Mesenchymal stem cell (in vitro differentiated cells and primary cell): ENCODE measurements at regions not wholly inside any gene's neighbourhood (a gene's known extent, or its start where the extent isn't known, plus 50 kb on each side); places are given as distances from the start of the nearest gene placed in this dataset.

Experiments used
- DNase-seq: peaks from one replicate; pipeline ENCODE4 v3.0.0-alpha.2; 2013
- H2AFZ ChIP-seq: one replicate; pipeline ENCODE4 v1.6.1; 2013; ENCODE audit warnings: low read depth, mild to moderate bottlenecking, control low read depth, inconsistent platforms, low read length, moderate library complexity
- H2AK5ac ChIP-seq: 2 replicates; pipeline ENCODE4 v1.6.1; 2013; ENCODE audit warnings: low read length, moderate library complexity, mild to moderate bottlenecking, inconsistent platforms; ENCODE audit not compliant: severe bottlenecking
- H2BK120ac ChIP-seq: one replicate; pipeline ENCODE4 v1.6.1; 2013; ENCODE audit warnings: low read depth, mild to moderate bottlenecking, inconsistent platforms, low read length, moderate library complexity
- H2BK12ac ChIP-seq, 2 experiments: one replicate each; pipeline ENCODE4 v1.6.1; 2013; ENCODE audit warnings: inconsistent platforms in 2 of 2, low read length in 2 of 2, mild to moderate bottlenecking in 2 of 2, moderate library complexity in 2 of 2, control low read depth in 1 of 2
- H2BK15ac ChIP-seq: one replicate; pipeline ENCODE4 v1.6.1; 2013; ENCODE audit warnings: mild to moderate bottlenecking, low read depth, inconsistent platforms; ENCODE audit not compliant: poor library complexity, severe bottlenecking
- H2BK5ac ChIP-seq: 2 replicates; pipeline ENCODE4 v1.6.1; 2013; ENCODE audit warnings: low read depth, mild to moderate bottlenecking, low read length, control low read depth, inconsistent platforms; ENCODE audit not compliant: poor library complexity, severe bottlenecking
- H3K14ac ChIP-seq, 2 experiments: one replicate each; pipeline ENCODE4 v1.6.1; 2013; ENCODE audit warnings: inconsistent platforms in 2 of 2, low read length in 2 of 2, control low read depth in 1 of 2, mild to moderate bottlenecking in 1 of 2, moderate library complexity in 1 of 2
- H3K18ac ChIP-seq, 2 experiments: one replicate each; pipeline ENCODE4 v1.6.1; 2013; ENCODE audit warnings: inconsistent platforms in 2 of 2, low read length in 2 of 2, control low read depth in 1 of 2, low read depth in 1 of 2, mild to moderate bottlenecking in 1 of 2
- H3K23ac ChIP-seq, 2 experiments: one replicate each; pipeline ENCODE4 v1.6.1; 2013; ENCODE audit warnings: inconsistent platforms in 2 of 2, low read length in 2 of 2, mild to moderate bottlenecking in 2 of 2, moderate library complexity in 2 of 2, control low read depth in 1 of 2
- H3K27ac ChIP-seq: 2 replicates; pipeline ENCODE4 v1.5.1; 2013; ENCODE audit warnings: mild to moderate bottlenecking, moderate library complexity, low read length, control low read depth, inconsistent platforms; ENCODE audit not compliant: poor library complexity, severe bottlenecking
- H3K27me3 ChIP-seq, 2 experiments: 2 replicates each; pipeline versions ENCODE4 v1.6.1 to v1.7.0; 2013; ENCODE audit warnings: low read length in 2 of 2, mild to moderate bottlenecking in 2 of 2, moderate library complexity in 2 of 2, control low read depth in 1 of 2, inconsistent platforms in 1 of 2; ENCODE audit not compliant: control insufficient read depth in 1 of 2, insufficient read depth in 1 of 2
- H3K36me3 ChIP-seq, 2 experiments: 2 replicates each; pipeline versions ENCODE4 v1.6.1 to v1.7.0; 2013; ENCODE audit warnings: low read length in 2 of 2, control low read depth in 1 of 2, inconsistent platforms in 1 of 2, low read depth in 1 of 2, mild to moderate bottlenecking in 1 of 2; ENCODE audit not compliant: insufficient read depth in 2 of 2, control insufficient read depth in 1 of 2
- H3K4ac ChIP-seq, 2 experiments: one replicate each; pipeline ENCODE4 v1.6.1; 2013; ENCODE audit warnings: inconsistent platforms in 2 of 2, low read length in 2 of 2, mild to moderate bottlenecking in 2 of 2, moderate library complexity in 2 of 2, control low read depth in 1 of 2, low read depth in 1 of 2
- H3K4me1 ChIP-seq: 2 replicates; pipeline ENCODE4 v1.6.1; 2013; ENCODE audit warnings: low read depth, low read length, control low read depth; ENCODE audit not compliant: control insufficient read depth, insufficient read depth
- H3K4me2 ChIP-seq: 2 replicates; pipeline ENCODE4 v1.6.1; 2013; ENCODE audit warnings: low read length, mild to moderate bottlenecking, inconsistent platforms; ENCODE audit not compliant: poor library complexity, severe bottlenecking
- H3K4me3 ChIP-seq, 2 experiments: 2 replicates each; pipeline versions ENCODE4 v1.5.1 to v1.7.0; 2013; ENCODE audit warnings: low read length in 2 of 2, mild to moderate bottlenecking in 2 of 2, control low read depth in 1 of 2, low read depth in 1 of 2; ENCODE audit not compliant: insufficient read depth in 1 of 2
- H3K79me1 ChIP-seq: replicated peaks from 2 replicates; pipeline ENCODE4 v1.6.1; 2013; ENCODE audit warnings: mild to moderate bottlenecking, control low read depth, low read length, inconsistent platforms; ENCODE audit not compliant: poor library complexity, severe bottlenecking
- H3K9ac ChIP-seq: 2 replicates; pipeline ENCODE4 v1.7.0; 2013; ENCODE audit warnings: mild to moderate bottlenecking, low read length, moderate library complexity
- H3K9me3 ChIP-seq: 2 replicates; pipeline ENCODE4 v1.7.0; 2013; ENCODE audit warnings: mild to moderate bottlenecking, low read length; ENCODE audit not compliant: control insufficient read depth
- H4K8ac ChIP-seq: one replicate; pipeline ENCODE4 v1.6.1; 2013; ENCODE audit warnings: inconsistent platforms, mild to moderate bottlenecking, low read length, moderate library complexity
- H4K91ac ChIP-seq: one replicate; pipeline ENCODE4 v1.6.1; 2013; ENCODE audit warnings: mild to moderate bottlenecking, low read length, inconsistent platforms
- WGBS: methylation state at CpG from one replicate; pipeline ENCODE4 v1.1.7; 2013; ENCODE audit warnings: mixed read lengths; 5-methylcytosine and 5-hydroxymethylcytosine counted together

DNA sequence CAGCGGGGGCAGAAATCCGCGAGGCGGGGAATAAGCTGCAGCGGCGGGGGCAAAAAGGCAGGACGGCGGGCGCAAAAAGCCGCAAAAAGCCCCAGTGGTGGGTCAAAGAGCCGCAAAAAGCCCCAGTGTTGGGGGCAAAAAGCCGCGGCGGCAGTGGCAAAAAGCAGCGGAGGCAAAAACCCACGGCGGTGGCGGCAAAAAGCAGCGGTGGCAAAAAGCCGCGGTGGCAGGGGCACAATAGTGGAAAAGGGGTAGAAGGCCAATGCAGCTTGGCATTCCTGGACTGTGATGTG is 525.3 kb downstream of the ZNF33B start:
- Histone ChIP-seq H2BK120ac (no peak overlapping the region), H2BK12ac (no peak overlapping the region), H3K9ac (no peak overlapping the region), H3K4me2 (no peak overlapping the region), H2AFZ (no peak overlapping the region), H3K14ac (no peak overlapping the region), H3K4ac (no peak overlapping the region), H3K27ac (no peak overlapping the region), H2AK5ac (no peak overlapping the region), H3K4me3 (no peak overlapping the region), H3K23ac (no peak overlapping the region), H4K91ac (no peak overlapping the region), H3K79me1 (no peaks in the 10 kb centered on the region), H3K4me1 (no peaks in the 10 kb centered on the region), H3K9me3 (no peaks in the 10 kb centered on the region), H3K27me3 (no peaks in the 10 kb centered on the region), H3K36me3 (no peaks in the 10 kb centered on the region), H3K18ac (no peak overlapping the region), H2BK5ac (no peak overlapping the region), H4K8ac (no peak overlapping the region), H2BK15ac (no peak overlapping the region)
- WGBS: 96% methylated on average over 21 of the region's 21 CpGs
- DNase-seq: no peak

DNA sequence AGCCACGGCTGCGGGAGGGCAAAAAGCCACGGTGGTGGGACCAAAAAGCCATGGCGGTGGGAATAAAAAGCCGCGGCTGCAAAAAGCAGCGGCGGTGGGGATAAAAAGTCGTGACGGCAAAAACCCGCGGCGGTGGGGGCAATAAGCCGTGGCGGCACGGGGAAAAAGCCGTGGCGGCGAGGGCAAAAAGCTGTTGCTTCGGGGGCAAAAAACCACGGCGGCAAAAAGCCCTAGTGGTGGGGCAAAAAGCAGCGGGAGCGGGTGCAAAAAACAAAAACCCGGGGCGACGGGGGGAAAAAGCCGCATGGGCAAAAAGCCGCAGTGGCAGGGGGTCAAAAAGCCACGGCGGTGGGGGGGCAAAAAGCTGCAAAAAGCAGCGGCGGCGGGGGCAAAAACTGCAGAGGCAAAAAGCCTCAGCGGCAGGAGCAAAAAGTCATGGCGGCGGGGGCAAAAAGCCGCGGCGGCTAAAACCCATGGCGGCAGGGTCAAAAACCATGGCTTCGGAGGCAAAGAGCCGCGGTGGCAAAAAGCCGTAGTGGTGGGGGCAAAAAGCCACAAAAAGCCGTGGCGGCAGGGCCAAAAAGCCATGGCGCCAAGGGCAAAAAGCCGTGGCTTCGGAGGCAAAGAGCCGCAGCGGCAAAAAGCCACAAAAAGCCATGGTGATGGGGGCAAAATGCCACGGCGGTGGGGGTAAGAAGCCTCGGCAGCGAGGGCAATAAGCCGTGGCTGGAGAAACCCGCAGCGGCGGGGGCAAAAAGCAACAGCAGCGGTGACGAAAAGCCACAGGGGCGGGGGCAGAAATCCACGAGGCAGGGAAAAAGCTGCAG is 525.8 kb downstream of the ZNF33B start:
- no peak overlapping the region for H3K14ac ChIP-seq
- H3K4me1 ChIP-seq: no peaks in the 10 kb centered on the region
- no peak for DNase-seq
- no peak overlapping the region for H2AK5ac ChIP-seq
- no peak overlapping the region for H4K91ac ChIP-seq
- no peak overlapping the region for H2BK12ac ChIP-seq
- no peaks in the 10 kb centered on the region for H3K9me3 ChIP-seq
- WGBS: 94% methylated on average over 64 of the region's 64 CpGs
- no peak overlapping the region for H2AFZ ChIP-seq
- no peak overlapping the region for H3K18ac ChIP-seq
- no peak overlapping the region for H3K4me2 ChIP-seq
- H3K9ac ChIP-seq: no peak overlapping the region
- no peak overlapping the region for H3K23ac ChIP-seq
- H3K4me3 ChIP-seq: no peak overlapping the region
- H2BK15ac ChIP-seq: no peak overlapping the region
- H3K27ac ChIP-seq: no peak overlapping the region
- no peak overlapping the region for H2BK5ac ChIP-seq
- no peak overlapping the region for H3K4ac ChIP-seq
- no peaks in the 10 kb centered on the region for H3K36me3 ChIP-seq
- H4K8ac ChIP-seq: no peak overlapping the region
- H2BK120ac ChIP-seq: no peak overlapping the region
- H3K79me1 ChIP-seq: no peaks in the 10 kb centered on the region
- no peaks in the 10 kb centered on the region for H3K27me3 ChIP-seq

DNA sequence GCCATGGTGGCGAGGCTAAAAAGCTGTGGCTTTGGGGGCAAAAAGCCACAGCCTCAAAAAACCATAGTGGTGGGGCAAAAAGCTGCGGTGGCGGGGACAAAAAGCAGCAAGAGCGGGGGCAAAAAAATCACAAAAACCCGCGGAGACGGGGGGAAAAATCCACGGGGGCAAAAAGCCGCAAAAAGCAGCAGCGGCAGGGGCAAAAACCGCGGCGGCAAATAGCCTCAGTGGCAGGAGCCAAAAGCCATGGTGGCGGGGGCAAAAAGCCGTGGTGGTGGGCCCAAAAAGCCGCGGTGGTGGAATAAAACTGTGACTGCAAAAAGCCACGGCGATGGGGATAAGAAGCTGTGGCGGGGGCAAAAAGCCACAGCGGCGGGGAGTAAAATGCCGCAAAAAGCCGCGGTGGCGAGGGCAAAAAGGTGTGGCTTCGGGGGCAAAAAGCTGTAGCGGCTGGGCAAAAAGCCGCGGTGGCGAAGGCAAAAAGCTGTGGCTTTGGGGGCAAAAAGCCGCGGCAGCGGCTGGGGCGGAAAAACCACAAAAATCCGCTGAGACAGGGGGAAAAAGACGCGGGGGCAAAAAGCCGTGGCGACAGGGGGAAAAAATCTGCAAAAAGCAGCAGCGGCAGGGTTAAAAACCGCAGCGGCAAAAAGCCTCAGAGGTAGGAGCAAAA is 526.6 kb downstream of the ZNF33B start:
- H3K14ac ChIP-seq: no peak overlapping the region

DNA sequence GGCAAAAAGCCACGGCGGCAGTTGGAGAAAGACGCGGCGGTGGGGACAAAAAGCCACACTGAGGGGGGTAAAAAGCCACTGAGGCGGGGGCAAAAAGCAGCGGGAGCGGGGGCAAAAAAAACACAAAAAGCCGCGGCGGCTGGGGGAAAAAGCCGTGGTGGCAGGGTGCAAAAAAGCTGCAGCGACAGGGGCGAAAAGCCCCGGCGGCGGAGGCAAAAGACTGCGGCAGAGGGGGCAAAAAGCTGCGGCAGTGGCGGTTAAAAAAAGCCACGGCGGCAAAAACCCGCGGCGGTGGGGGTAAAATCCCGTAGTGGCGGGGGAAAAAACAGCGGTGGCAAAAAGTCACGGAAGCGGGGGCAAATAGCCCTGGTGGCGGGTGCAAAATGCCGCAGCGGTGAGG is 527.3 kb downstream of the ZNF33B start:
- WGBS: 95% methylated on average over 33 of the region's 33 CpGs

More for the DNA sequence above, 526.6 kb downstream of the ZNF33B start:
- no peaks in the 10 kb centered on the region for H3K36me3 ChIP-seq
- no peak overlapping the region for H2BK15ac ChIP-seq
- H2AK5ac ChIP-seq: no peak overlapping the region
- no peak overlapping the region for H3K4me2 ChIP-seq
- no peak overlapping the region for H2BK12ac ChIP-seq
- 95% methylated on average over 43 of the region's 43 CpGs for WGBS
- no peaks in the 10 kb centered on the region for H3K27me3 ChIP-seq
- H4K91ac ChIP-seq: no peak overlapping the region
- H3K18ac ChIP-seq: no peak overlapping the region
- no peak overlapping the region for H3K4ac ChIP-seq
- no peak overlapping the region for H3K9ac ChIP-seq
- H2BK5ac ChIP-seq: no peak overlapping the region
- H3K4me1 ChIP-seq: no peaks in the 10 kb centered on the region
- no peak overlapping the region for H4K8ac ChIP-seq
- no peaks in the 10 kb centered on the region for H3K79me1 ChIP-seq
- H2BK120ac ChIP-seq: no peak overlapping the region
- no peak overlapping the region for H3K23ac ChIP-seq
- H3K4me3 ChIP-seq: no peak overlapping the region
- H3K27ac ChIP-seq: no peak overlapping the region
- H2AFZ ChIP-seq: no peak overlapping the region
- DNase-seq: no peak
- H3K9me3 ChIP-seq: no peaks in the 10 kb centered on the region

More for the DNA sequence above, 527.3 kb downstream of the ZNF33B start:
- no peaks in the 10 kb centered on the region for H3K9me3 ChIP-seq
- H3K36me3 ChIP-seq: no peaks in the 10 kb centered on the region
- H3K18ac ChIP-seq: no peak overlapping the region
- no peak overlapping the region for H4K91ac ChIP-seq
- no peaks in the 10 kb centered on the region for H3K79me1 ChIP-seq
- no peak overlapping the region for H2BK15ac ChIP-seq
- H3K9ac ChIP-seq: no peak overlapping the region
- no peak overlapping the region for H2AFZ ChIP-seq
- H3K4me2 ChIP-seq: no peak overlapping the region
- no peak for DNase-seq
- no peak overlapping the region for H3K23ac ChIP-seq
- H2BK12ac ChIP-seq: no peak overlapping the region
- no peak overlapping the region for H2BK5ac ChIP-seq
- H3K4ac ChIP-seq: no peak overlapping the region
- H4K8ac ChIP-seq: no peak overlapping the region
- H3K4me1 ChIP-seq: no peaks in the 10 kb centered on the region
- H3K4me3 ChIP-seq: no peak overlapping the region
- H2BK120ac ChIP-seq: no peak overlapping the region
- H3K27ac ChIP-seq: no peak overlapping the region
- no peak overlapping the region for H3K14ac ChIP-seq
- no peak overlapping the region for H2AK5ac ChIP-seq
- no peaks in the 10 kb centered on the region for H3K27me3 ChIP-seq
